ENCODE measurements at regions not wholly inside any gene's neighbourhood (a gene's known extent, or its start where the extent isn't known, plus 50 kb on each side); places are given as distances from the start of the nearest gene placed in this dataset.

- no peak overlapping the region for H3K27ac ChIP-seq
These were observed 62.5 kb upstream of the PDHA1 start for GRCh38 chrX:19281256-19281655.

GRCh38 chrX:19283597-19284339, 60.0 kb upstream of the PDHA1 start:
- Histone ChIP-seq H4K20me1 (no peaks in the 10 kb centered on the region), H3K4me2 (no peak overlapping the region), H3K9me3 (peaks cover 24% of the 10 kb centered on the region), H3K9ac (no peak overlapping the region), H3K4me3 (no peak overlapping the region), H3K27me3 (peaks cover 48% of the 10 kb centered on the region), H3K27ac (no peak overlapping the region), H3K36me3 (no peaks in the 10 kb centered on the region), H3K4me1 (no peaks in the 10 kb centered on the region)
- no peak for TF ChIP-seq Cebpa-rat (IDR thresholded peaks at IDR 0.05)

More at GRCh38 chrX:19281256-19281655, 62.5 kb upstream of the PDHA1 start:
- no peaks in the 10 kb centered on the region for H4K20me1 ChIP-seq
- peaks cover 26% of the 10 kb centered on the region for H3K27me3 ChIP-seq
- TF ChIP-seq Cebpa-rat (IDR thresholded peaks at IDR 0.05): no peak
- H3K9ac ChIP-seq: no peak overlapping the region
- H3K4me3 ChIP-seq: no peak overlapping the region
- no peaks in the 10 kb centered on the region for H3K36me3 ChIP-seq
- H3K9me3 ChIP-seq: peaks cover 18% of the 10 kb centered on the region
- no peaks in the 10 kb centered on the region for H3K4me1 ChIP-seq
- H3K4me2 ChIP-seq: no peak overlapping the region

GRCh38 chrX:19285857-19286256, 57.9 kb upstream of the PDHA1 start:
- H3K4me3 ChIP-seq: no peak overlapping the region
- TF ChIP-seq Cebpa-rat (IDR thresholded peaks at IDR 0.05): no peak

GRCh38 chrX:19291086-19291485, 52.6 kb upstream of the PDHA1 start:
- H3K9ac ChIP-seq: no peak overlapping the region
- TF ChIP-seq Cebpa-rat (IDR thresholded peaks at IDR 0.05): no peak
- no peak overlapping the region for H3K4me2 ChIP-seq
- no peak overlapping the region for H3K27ac ChIP-seq
- H3K4me1 ChIP-seq: no peaks in the 10 kb centered on the region
- H3K4me3 ChIP-seq: no peak overlapping the region
- H3K36me3 ChIP-seq: no peaks in the 10 kb centered on the region
- H3K27me3 ChIP-seq: peaks cover 89% of the 10 kb centered on the region
- peaks cover 8% of the 10 kb centered on the region; the same call in 1 of the 2 replicates for H3K9me3 ChIP-seq
- no peaks in the 10 kb centered on the region for H4K20me1 ChIP-seq

More at GRCh38 chrX:19285857-19286256, 57.9 kb upstream of the PDHA1 start:
- peaks cover 69% of the 10 kb centered on the region for H3K27me3 ChIP-seq
- H3K27ac ChIP-seq: no peak overlapping the region
- H3K4me2 ChIP-seq: no peak overlapping the region
- H3K4me1 ChIP-seq: no peaks in the 10 kb centered on the region
- H3K36me3 ChIP-seq: no peaks in the 10 kb centered on the region
- no peak overlapping the region for H3K9ac ChIP-seq
- H3K9me3 ChIP-seq: peaks cover 18% of the 10 kb centered on the region
- H4K20me1 ChIP-seq: no peaks in the 10 kb centered on the region

- H4K20me1 ChIP-seq: no peaks in the 10 kb centered on the region
- no peak overlapping the region for H3K27ac ChIP-seq
- H3K4me1 ChIP-seq: no peaks in the 10 kb centered on the region
- no peak overlapping the region for H3K4me2 ChIP-seq
- H3K9me3 ChIP-seq: no peaks in the 10 kb centered on the region
- peaks cover 70% of the 10 kb centered on the region for H3K27me3 ChIP-seq
- no peaks in the 10 kb centered on the region for H3K36me3 ChIP-seq
- H3K9ac ChIP-seq: no peak overlapping the region
- H3K4me3 ChIP-seq: no peak overlapping the region
- TF ChIP-seq Cebpa-rat (IDR thresholded peaks at IDR 0.05): no peak
These were observed 50.0 kb upstream of the PDHA1 start for GRCh38 chrX:19293606-19294325.

Data from BLaER1 (cell line).